Neural progenitor cell (in vitro differentiated cells): ENCODE measurements at regions not wholly inside any gene's neighbourhood (a gene's known extent, or its start where the extent isn't known, plus 50 kb on each side); places are given as distances from the start of the nearest gene placed in this dataset.
A peak's percentile ranks its signal among the peaks of the same experiment; 100 is the strongest.

ENCODE experiments used
- DNase-seq: peaks from one replicate; pipeline ENCODE4 v3.0.0-alpha.2; 2016; ENCODE audit warnings: low spot score
- H2AFZ ChIP-seq: fragments of 200-600 bp; sonication (generic); replicated peaks from 2 replicates; pipeline ENCODE4 v1.6.1; 2016; ENCODE audit warnings: antibody characterized with exemption
- H3F3A ChIP-seq: fragments of 200-600 bp; sonication (generic); 2 replicates; pipeline ENCODE4 v1.6.1; 2016; ENCODE audit warnings: antibody characterized with exemption, low read depth
- H3K27ac ChIP-seq: fragments of 200-600 bp; sonication (generic); 2 replicates; pipeline ENCODE4 v1.5.1; 2016; ENCODE audit warnings: mild to moderate bottlenecking
- H3K27me3 ChIP-seq: fragments of 200-600 bp; sonication (generic); 2 replicates; pipeline ENCODE4 v1.6.1; 2016; ENCODE audit warnings: mild to moderate bottlenecking, moderate library complexity
- H3K36me3 ChIP-seq: fragments of 200-600 bp; sonication (generic); 2 replicates; pipeline ENCODE4 v1.5.1; 2016
- H3K4me1 ChIP-seq: fragments of 200-600 bp; sonication (generic); 2 replicates; pipeline ENCODE4 v1.6.1; 2016; ENCODE audit warnings: mixed run types
- H3K4me2 ChIP-seq: fragments of 200-600 bp; sonication (generic); 2 replicates; pipeline ENCODE4 v1.6.1; 2016
- H3K4me3 ChIP-seq: fragments of 200-600 bp; sonication (generic); 2 replicates; pipeline ENCODE4 v1.5.1; 2016
- H3K79me2 ChIP-seq: fragments of 200-600 bp; sonication (generic); 2 replicates; pipeline ENCODE4 v1.6.1; 2016; ENCODE audit warnings: low read depth
- H3K9ac ChIP-seq: fragments of 200-600 bp; sonication (generic); 2 replicates; pipeline ENCODE4 v1.6.1; 2016
- H3K9me3 ChIP-seq: fragments of 200-600 bp; sonication (generic); 2 replicates; pipeline ENCODE4 v1.5.1; 2016; ENCODE audit warnings: low read depth
- H4K20me1 ChIP-seq: fragments of 200-600 bp; sonication (generic); 2 replicates; pipeline ENCODE4 v1.6.1; 2016; ENCODE audit warnings: low read depth
- H3K27ac Mint-ChIP-seq: 3 replicates; pipeline ENCODE4 v1.8.0; 2021; ENCODE audit warnings: mixed read lengths
- H3K27me3 Mint-ChIP-seq: 2 replicates; pipeline ENCODE4 v1.8.0; 2022; ENCODE audit warnings: low read depth, mild to moderate bottlenecking, inconsistent platforms, moderate library complexity, mixed read lengths; ENCODE audit not compliant: insufficient read depth
- H3K36me3 Mint-ChIP-seq: 3 replicates; pipeline ENCODE4 v1.8.0; 2021; ENCODE audit warnings: mixed read lengths
- H3K4me1 Mint-ChIP-seq: 3 replicates; pipeline ENCODE4 v1.8.0; 2021; ENCODE audit warnings: mixed read lengths
- H3K4me3 Mint-ChIP-seq: 3 replicates; pipeline ENCODE4 v1.8.0; 2021; ENCODE audit warnings: mild to moderate bottlenecking, moderate library complexity, mixed read lengths
- H3K9me3 Mint-ChIP-seq: 3 replicates; pipeline ENCODE4 v1.8.0; 2020; ENCODE audit warnings: mixed read lengths
- EZH2 ChIP-seq: fragments of 200-600 bp; sonication (generic); IDR thresholded peaks from 2 replicates; pipeline ENCODE4 v1.6.1; 2017; ENCODE audit warnings: antibody characterized with exemption, mild to moderate bottlenecking, moderate library complexity
- EZH2phosphoT487 ChIP-seq: fragments of 200-600 bp; sonication (generic); IDR thresholded peaks from 2 replicates; pipeline ENCODE4 v1.6.1; 2017; ENCODE audit warnings: antibody characterized with exemption
- TF ChIP-seq, protein P1 (sequence below): fragments of 200-600 bp; sonication (generic); IDR thresholded peaks from 2 replicates; pipeline ENCODE4 v1.5.1; 2017; ENCODE audit warnings: antibody characterized with exemption, mild to moderate bottlenecking

DNA sequence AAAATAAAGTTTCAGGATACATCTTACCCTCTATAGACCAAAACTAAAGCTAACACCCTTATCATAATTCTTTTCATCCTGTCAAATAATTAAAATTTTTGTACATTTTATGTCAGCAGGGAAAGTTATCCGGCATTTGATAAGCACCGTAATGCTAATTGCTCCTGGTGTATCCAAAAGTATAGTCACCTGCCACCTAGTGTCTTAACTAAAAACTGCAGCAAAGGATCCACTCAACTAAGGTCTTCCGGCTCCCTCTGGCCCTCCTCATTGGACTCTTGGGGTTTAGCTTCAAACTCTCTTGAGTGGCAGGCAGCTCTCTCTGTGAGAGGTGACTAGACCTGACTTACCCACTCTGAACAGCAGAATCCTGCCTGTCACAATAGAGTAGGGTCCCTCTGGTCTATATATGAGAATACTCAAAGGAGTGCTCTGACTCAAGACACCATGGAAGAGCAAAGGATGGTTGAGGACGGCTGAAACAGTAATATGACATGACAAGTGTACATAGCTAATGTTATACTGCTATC, 60.4 kb upstream of the CAST start:
- no peaks in the 10 kb centered on the region for H3K9me3 ChIP-seq
- Mint-ChIP-seq H3K27me3 (peaks cover 7% of the 10 kb centered on the region), H3K9me3 (peaks cover 8% of the 10 kb centered on the region), H3K36me3 (no peaks in the 10 kb centered on the region), H3K27ac (no peak overlapping the region), H3K4me3 (no peak overlapping the region), H3K4me1 (peaks cover 4% of the 10 kb centered on the region)
- H3K4me1 ChIP-seq, result no peaks in the 10 kb centered on the region
- no peaks in the 10 kb centered on the region for H3K79me2 ChIP-seq
- H2AFZ ChIP-seq, result no peak overlapping the region
- no peak overlapping the region for H3K27ac ChIP-seq
- peak; percentile 76 for DNase-seq
- H3K9ac ChIP-seq, result no peak overlapping the region
- no peak overlapping the region for H3K4me3 ChIP-seq
- TF ChIP-seq, protein P1, sequence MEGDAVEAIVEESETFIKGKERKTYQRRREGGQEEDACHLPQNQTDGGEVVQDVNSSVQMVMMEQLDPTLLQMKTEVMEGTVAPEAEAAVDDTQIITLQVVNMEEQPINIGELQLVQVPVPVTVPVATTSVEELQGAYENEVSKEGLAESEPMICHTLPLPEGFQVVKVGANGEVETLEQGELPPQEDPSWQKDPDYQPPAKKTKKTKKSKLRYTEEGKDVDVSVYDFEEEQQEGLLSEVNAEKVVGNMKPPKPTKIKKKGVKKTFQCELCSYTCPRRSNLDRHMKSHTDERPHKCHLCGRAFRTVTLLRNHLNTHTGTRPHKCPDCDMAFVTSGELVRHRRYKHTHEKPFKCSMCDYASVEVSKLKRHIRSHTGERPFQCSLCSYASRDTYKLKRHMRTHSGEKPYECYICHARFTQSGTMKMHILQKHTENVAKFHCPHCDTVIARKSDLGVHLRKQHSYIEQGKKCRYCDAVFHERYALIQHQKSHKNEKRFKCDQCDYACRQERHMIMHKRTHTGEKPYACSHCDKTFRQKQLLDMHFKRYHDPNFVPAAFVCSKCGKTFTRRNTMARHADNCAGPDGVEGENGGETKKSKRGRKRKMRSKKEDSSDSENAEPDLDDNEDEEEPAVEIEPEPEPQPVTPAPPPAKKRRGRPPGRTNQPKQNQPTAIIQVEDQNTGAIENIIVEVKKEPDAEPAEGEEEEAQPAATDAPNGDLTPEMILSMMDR, result peak; percentile 82
- no peak for TF ChIP-seq EZH2
- H4K20me1 ChIP-seq, result no peaks in the 10 kb centered on the region
- no peaks in the 10 kb centered on the region for H3K27me3 ChIP-seq
- no peaks in the 10 kb centered on the region for H3K36me3 ChIP-seq
- no peak overlapping the region for H3K4me2 ChIP-seq
- H3F3A ChIP-seq, result no peaks in the 10 kb centered on the region

DNA sequence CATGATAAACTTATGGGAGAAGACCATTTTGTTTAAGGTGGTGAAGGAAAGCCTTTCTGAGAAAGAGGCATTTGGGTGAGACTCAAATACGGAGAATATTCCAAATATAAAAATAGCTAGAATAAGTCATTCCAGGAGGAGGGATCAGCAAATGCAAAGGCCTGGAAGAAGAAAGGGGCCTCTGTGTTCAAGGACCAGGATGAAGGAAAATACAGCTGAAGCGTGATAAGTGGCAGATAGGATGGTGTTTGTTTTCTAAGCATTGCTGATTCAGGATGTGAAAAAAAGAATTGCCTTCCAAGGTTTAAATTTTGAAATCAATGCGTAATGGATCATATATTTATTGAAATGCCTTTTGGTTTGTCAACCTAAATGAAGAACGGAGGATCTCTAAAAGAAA, 59.4 kb upstream of the CAST start:
- Histone ChIP-seq H3K27me3 (no peaks in the 10 kb centered on the region), H3K4me2 (no peak overlapping the region), H3K4me3 (no peak overlapping the region), H4K20me1 (no peaks in the 10 kb centered on the region), H2AFZ (no peak overlapping the region), H3K9ac (no peak overlapping the region), H3K9me3 (no peaks in the 10 kb centered on the region), H3K79me2 (no peaks in the 10 kb centered on the region), H3K4me1 (no peaks in the 10 kb centered on the region), H3K36me3 (no peaks in the 10 kb centered on the region), H3F3A (no peaks in the 10 kb centered on the region), H3K27ac (no peak overlapping the region)
- Mint-ChIP-seq H3K4me3 (no peak overlapping the region), H3K27ac (no peak overlapping the region), H3K27me3 (peaks cover 7% of the 10 kb centered on the region), H3K36me3 (no peaks in the 10 kb centered on the region), H3K4me1 (peaks cover 4% of the 10 kb centered on the region), H3K9me3 (peaks cover 10% of the 10 kb centered on the region)
- no peak for TF ChIP-seq EZH2
- no peak for TF ChIP-seq EZH2phosphoT487
- TF ChIP-seq, protein P1, result no peak
- DNase-seq, result no peak

DNA sequence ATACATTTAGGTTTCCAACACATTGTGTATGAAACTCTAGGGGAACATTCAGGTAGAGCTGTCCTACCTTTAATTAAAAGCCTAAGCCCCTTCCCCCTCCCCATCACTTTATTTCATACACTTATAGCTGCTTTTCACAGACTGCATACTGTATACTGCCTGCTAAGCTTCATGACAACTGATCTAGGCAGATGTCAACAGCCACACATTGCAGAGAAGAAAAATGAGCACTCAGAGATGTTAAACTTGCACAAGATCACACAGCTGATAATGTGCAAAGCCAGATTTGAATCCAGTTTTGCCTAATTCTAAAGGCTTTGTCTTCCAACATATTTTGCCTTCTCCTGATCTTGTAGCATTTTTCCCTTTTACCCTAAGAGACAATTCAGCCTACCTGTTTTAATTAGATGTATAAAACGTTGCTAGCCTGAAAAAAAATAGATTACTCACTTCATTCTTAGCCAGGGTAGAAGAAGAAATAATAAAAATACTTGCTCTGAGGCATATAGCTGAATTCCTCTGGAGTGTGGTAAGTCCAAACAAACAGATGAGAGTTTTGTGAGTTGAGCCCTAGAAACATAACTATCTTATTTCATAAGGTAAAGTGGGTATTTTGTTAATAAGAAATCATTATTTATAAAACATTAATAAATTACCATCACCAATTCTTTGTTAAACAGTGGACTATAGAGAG, 56.9 kb upstream of the CAST start:
- Mint-ChIP-seq H3K27ac (no peak overlapping the region), H3K9me3 (peaks cover 8% of the 10 kb centered on the region), H3K27me3 (peaks cover 7% of the 10 kb centered on the region), H3K4me3 (no peak overlapping the region), H3K4me1 (peaks cover 6% of the 10 kb centered on the region), H3K36me3 (no peaks in the 10 kb centered on the region)
- Histone ChIP-seq H3K4me2 (no peak overlapping the region), H3K27me3 (no peaks in the 10 kb centered on the region), H3K9me3 (no peaks in the 10 kb centered on the region), H3K79me2 (no peaks in the 10 kb centered on the region), H4K20me1 (no peaks in the 10 kb centered on the region), H3K36me3 (no peaks in the 10 kb centered on the region), H3K4me3 (no peak overlapping the region), H3K27ac (no peak overlapping the region), H3K4me1 (no peaks in the 10 kb centered on the region), H3F3A (no peaks in the 10 kb centered on the region), H2AFZ (no peak overlapping the region), H3K9ac (no peak overlapping the region)
- DNase-seq, result no peak
- no peak for TF ChIP-seq EZH2
- TF ChIP-seq EZH2phosphoT487, result no peak
- TF ChIP-seq, protein P1, result no peak
